HG03520 (cell line): ENCODE measurements at regions not wholly inside any gene's neighbourhood (a gene's known extent, or its start where the extent isn't known, plus 50 kb on each side); places are given as distances from the start of the nearest gene placed in this dataset.
"Not testable (repeated sequence)": the region's sequence is repeated elsewhere in the genome, so short reads cannot be mapped to it uniquely, and the experiment has no call there.

ENCODE experiments used
- ATAC-seq: cut with Tn5 transposase; IDR thresholded peaks from one replicate; pipeline ENCODE4 v1.9.1; 2021; ENCODE audit warnings: mild to moderate bottlenecking, moderate library complexity; ENCODE audit not compliant: unreplicated experiment

DNA sequence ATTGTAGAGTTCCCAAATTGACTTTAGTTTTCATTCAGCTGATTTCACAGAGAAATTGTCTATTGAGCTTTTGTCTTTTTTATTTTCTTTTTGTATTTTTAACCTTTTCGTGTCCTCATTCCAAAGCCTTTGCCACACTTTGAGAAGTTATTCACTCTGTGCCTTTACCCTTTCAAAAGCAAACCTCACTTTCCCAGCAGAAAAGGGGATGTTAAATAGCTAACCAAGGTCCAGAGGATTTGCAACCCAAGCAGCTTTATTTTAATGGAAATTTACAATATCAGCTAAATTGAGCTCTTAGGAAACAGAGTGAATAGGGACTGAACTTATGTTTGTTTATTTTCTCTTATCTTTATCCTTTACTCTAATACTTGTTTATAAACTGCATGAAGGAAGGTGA is 428.8 kb downstream of the PCDH7 start:
- no peak for ATAC-seq

DNA sequence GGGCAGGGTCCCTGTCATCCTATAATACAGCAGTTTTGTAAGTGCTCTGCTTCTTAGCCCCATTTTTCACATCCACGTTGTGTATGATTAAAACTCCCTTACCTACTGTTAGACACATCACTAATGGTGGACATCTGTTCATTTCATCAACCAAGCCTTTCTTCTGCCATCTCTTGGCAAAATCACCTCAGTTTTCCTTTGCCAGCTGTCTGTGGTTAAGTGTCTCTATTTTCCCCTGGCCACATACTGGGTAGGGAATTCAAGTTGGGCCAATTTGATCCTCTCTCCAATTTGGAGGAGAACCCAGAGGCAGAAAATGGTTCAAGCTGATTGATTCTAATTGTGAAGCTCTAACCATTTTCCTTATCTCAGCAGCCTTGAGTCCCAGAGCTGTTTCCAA is 436.1 kb downstream of the PCDH7 start:
- no peak for ATAC-seq

- ATAC-seq = no peak
Measured at GRCh38 chr4:31160146-31160545, 440.0 kb downstream of the PCDH7 start.

DNA sequence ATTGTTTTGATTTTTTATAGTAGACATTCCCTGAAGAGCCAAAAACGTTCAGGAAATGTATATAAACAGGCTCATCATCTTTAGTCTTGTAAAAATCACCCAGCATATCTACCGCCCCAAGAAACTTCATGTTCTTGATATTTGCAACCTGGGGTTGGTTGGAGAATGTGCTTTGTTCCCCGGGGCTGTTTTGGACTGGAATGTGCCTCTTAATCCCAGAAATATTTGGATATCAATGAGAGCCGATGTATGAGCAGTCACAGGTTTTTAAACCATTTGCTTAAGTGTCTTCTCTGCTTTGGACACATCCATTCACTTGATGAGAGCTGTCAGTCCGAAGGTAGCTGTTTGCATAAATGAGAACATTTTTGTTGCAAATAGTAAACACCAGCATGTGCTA is 449.7 kb downstream of the PCDH7 start:
- ATAC-seq = no peak

GRCh38 chr4:31171362-31171761 is 451.2 kb downstream of the PCDH7 start:
- no peak for ATAC-seq

DNA sequence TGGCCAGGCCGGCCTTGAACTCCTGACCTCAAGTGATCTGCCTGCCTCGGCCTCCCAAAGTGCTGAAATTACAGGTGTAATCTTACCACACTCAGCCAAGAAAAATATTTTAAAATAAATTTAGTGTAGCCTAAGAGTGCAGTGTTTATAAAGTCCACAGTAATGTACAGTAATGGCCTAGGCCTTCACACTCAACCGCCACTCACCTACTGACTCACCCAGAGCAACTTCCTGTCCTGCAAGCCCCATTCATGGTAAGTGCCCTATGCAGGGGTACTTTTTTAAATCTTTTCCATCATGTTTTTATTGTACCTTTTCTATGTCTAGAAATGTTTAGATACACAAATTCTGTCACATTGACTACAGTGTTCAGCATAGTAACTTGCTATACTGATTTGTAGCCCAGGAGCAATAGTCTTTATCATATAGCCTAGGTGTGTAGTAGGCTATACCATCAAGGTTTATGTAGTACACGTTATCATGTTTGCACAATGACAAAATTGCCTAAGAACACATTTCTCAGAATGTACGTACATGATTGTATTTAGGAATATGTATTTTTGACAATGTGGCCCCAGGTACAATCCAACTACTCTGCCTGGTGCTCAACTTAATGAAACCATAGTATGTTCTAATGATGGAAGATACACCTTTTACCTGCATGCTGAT is 455.2 kb downstream of the PCDH7 start:
- ATAC-seq = no peak

DNA sequence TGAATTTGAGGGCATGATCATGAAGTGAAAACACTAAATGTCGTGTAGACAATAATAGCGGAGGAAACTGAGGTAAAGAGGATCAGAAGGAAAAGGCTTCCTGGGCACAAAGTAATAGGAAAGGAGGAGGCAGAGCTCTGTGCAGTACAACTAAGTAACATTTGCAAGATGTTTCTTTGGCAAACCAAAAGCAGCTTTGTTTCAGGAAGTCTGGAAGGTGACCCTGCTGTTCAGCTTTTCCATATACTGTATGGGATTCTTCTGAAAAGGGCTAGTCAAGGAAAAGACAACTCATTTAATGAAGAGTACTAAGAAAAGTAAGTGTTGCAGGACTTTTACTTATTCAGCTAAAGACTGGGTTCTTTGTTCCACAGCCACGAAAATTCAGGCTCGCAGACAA is 463.1 kb downstream of the PCDH7 start:
- ATAC-seq = no peak

DNA sequence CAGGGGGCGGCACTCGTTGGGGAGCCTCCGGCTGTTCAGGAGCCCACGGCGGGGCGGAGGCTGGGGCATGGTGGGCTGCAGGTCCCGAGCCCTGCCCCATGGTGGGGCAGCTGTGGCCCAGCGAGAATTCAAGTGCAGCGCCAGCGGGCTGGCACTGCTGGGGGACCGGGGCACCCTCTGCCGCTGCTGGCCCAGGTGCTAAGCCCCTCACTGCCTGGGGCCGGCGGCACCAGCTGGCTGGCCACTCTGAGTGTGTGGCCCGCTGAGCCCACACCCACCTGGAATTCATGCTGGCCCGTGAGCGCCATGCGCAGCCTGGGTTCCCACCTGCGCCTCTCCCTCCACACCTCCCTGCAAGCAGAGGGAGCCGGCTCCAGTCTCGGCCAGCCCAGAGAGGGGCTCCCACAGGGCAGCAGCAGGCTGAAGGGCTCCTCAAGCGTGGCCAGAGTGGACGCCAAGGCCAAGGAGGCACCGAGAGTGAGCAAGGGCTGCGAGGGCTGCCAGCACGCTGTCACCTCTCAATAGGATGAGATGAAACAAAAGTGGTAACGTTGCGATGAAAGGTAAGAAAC is 464.9 kb downstream of the PCDH7 start:
- ATAC-seq = no peak

DNA sequence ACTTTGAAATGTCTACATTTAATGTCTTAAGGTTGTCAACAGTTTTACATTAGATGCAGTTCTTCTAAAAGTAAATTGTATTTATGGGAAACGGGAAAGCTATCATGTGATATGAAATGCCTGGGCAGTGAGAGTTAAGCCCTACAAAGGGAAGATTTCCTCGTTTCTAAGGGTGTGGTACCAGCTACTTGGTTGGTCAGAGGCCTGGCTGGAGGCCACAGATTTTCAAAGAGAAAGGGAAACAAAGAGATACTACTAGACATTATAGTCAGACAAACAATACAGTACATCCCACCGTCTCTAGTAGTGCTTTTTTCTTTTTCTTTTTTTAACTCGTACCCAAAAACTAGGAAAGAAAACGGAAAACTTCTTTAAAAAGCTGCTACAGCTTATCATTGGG is 467.8 kb downstream of the PCDH7 start:
- ATAC-seq = no peak

DNA sequence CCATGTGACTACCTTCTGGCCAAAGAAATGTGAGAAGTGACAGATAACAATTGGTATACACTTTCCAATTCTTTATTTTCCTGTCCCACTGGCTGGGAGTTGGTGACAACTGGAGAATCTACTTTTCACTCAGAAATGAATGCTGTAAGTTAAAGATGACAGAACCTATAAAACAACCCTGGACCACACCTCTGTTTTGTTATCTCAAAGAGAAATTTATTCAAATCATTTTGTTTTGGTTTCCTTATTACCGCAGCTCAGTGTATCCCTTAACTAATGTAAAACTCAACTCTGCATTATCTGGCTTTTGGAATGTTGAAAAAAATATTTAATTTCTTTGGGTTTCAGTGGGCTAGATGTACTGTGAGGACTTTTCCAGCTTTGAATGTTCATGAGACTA is 469.8 kb downstream of the PCDH7 start:
- ATAC-seq = no peak

DNA sequence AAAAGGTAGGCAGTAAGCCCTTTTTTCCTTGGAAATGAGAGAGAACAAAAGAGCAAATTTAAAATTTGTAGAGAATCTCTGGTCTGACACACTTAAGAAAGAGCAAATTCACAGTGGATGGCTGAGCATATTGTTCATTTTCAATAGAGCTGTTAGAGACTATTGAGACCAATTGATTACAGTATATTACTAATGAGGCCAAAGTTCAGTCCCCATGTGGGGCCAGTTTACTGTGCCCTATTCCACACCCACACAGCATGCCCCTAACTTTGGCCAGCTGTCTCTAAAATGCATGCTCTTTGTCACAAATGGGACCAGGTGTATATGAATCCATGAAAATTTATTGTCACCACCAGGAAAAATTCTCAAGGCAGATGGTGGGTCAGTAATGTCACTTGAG is 470.5 kb downstream of the PCDH7 start:
- no peak for ATAC-seq

GRCh38 chr4:31192341-31192740 is 472.2 kb downstream of the PCDH7 start:
- no peak for ATAC-seq

- ATAC-seq = no peak
Measured at GRCh38 chr4:31193521-31193920, 473.4 kb downstream of the PCDH7 start.

- no peak for ATAC-seq
Measured at GRCh38 chr4:31194823-31195222, 474.7 kb downstream of the PCDH7 start.

DNA sequence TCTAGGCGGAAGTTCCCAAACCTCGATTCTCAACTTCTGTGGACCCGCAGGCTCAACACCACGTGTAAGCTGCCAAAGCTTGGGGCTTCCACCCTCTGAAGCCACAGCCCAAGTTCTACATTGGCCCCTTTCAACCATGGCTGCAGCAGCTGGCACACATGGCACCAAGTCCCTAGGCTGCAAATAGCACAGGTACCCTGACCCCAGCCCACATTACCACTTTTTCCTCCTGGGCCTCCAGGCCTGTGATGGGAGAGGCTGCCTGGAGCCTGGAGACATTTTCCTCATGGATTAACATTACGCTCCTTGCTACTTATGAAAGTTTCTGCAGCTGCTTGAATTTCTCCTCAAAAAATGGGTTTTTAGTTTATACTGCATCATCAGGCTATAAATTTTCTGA is 479.5 kb downstream of the PCDH7 start:
- ATAC-seq = no peak

DNA sequence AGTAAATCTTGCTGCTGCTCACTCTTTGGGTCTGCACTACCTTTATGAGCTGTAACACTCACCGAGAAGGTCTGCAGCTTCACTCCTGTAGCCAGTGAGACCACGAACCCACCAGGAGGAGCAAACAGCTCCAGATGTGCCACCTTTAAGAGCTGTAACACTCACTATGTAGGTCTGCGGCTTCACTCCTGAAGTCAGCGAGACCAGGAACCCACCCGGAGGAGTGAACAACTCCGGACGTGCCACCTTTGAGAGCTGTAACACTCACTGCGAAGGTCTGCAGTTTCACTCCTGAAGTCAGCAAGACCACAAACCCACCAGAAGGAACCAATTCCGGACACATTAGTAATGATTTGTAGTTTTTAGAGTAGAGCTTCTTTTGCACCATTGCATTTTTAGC is 481.9 kb downstream of the PCDH7 start:
- not testable (repeated sequence) for ATAC-seq

GRCh38 chr4:31204874-31205273 is 484.7 kb downstream of the PCDH7 start:
- ATAC-seq = no peak

GRCh38 chr4:31220921-31221320 is 500.8 kb downstream of the PCDH7 start:
- ATAC-seq = no peak

DNA sequence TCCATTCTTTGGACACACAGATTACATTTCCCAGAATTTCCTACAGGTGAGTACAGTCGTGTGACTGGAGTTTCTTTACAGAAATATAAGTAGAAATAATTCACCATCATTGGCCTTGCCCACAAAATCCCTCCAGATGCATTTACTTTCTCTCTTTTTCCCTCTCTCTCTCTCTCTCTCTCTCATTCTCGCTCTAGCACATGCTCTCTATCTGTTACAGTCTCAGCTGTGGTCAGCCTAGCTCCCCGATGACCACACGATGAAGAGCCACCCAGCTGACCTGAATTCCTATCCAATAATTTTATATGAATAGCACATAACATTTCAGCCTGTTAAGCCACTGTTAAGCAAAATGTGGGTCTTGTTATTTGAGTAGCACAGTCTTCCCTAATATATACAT is 507.9 kb downstream of the PCDH7 start:
- no peak for ATAC-seq

GRCh38 chr4:31230594-31230993 is 510.4 kb downstream of the PCDH7 start:
- ATAC-seq = no peak

DNA sequence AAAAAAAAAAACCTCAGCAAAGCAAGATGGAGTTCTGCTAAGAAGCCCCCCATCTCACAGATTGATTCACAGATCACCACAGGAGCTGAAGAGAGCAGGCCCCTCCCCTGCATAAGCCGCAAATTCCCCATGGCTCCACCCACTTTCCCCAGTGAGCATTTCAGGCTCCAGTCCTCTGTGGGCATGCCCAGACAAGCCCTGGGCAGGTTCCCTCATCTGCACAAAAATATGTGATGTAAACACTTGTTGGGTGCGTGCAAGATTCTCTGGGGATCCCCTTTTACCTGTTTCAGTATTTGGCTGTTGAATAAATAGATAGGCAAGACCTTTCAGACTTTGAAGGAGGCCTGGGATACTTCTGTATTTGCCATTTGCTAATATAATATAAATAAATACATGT is 514.3 kb downstream of the PCDH7 start:
- ATAC-seq = peak; percentile 72

- ATAC-seq = no peak
Measured at GRCh38 chr4:31234901-31235300, 514.7 kb downstream of the PCDH7 start.

DNA sequence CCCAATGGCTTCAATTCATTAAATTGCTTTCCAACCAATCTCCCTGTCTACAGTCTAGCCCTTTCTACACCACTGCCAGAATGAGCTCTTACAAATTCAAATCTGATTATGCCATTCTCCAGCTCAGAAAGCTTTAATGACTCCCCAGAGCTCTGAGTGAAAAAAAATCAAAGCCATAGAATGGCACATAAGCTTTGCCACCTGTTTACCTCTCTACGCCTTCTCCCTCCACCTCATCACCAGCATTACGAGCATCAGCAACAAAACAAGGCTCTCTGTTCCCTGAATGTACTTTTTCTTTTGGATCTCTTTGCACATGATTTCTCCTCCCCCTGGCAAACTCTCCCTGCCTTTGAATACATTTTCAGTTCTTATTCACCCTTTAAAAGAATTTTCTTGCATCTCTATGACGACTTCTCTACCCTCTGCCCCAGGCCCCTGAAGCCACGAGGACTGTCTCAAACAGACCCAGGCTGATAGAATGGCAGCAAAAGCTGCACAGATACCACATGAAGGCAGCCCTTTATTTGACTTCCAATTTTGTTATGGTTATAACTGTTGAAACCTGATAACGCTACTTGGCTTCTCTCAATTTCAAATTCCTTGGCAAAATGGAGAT is 516.0 kb downstream of the PCDH7 start:
- ATAC-seq = no peak
